Stomach (tissue), 4 donors: ENCODE measurements at regions not wholly inside any gene's neighbourhood (a gene's known extent, or its start where the extent isn't known, plus 50 kb on each side); places are given as distances from the start of the nearest gene placed in this dataset.

Experiments
- CTCF ChIP-seq, 7 experiments: fragments of 450-650 bp in 4 of 7; fragments of 200-600 bp in 3 of 7; sonication (generic) in 3 of 7; IDR thresholded peaks; one replicate each; pipeline ENCODE4 v1.5.1; 2016 to 2019; ENCODE audit warnings: antibody characterized with exemption in 7 of 7, control low read depth in 2 of 7, mild to moderate bottlenecking in 1 of 7
- POLR2A ChIP-seq, 4 donors: fragments of 450-650 bp; IDR thresholded peaks; one replicate each; pipeline ENCODE4 v1.6.1; 2016; ENCODE audit warnings: antibody characterized with exemption in 4 of 4, control low read depth in 2 of 4, mild to moderate bottlenecking in 1 of 4, moderate library complexity in 1 of 4

- TF ChIP-seq CTCF (IDR thresholded peaks at IDR 0.05) (no peak), POLR2A (IDR thresholded peaks at IDR 0.05) (no peak)
These were observed 167.3 kb downstream of the TBX15 start for GRCh38 chr1:118820864-118821263.
